ENCODE measurements at regions not wholly inside any gene's neighbourhood (a gene's known extent, or its start where the extent isn't known, plus 50 kb on each side); places are given as distances from the start of the nearest gene placed in this dataset.
A peak's percentile ranks its signal among the peaks of the same experiment; 100 is the strongest.

- H2BK5ac ChIP-seq (ENCODE audit: insufficient read length, low read length) = no peak overlapping the region
- H4K5ac ChIP-seq (ENCODE audit: insufficient read length, low read depth, low read length) = no peak overlapping the region
- no peak overlapping the region for H4K8ac ChIP-seq (replicated peaks; ENCODE audit: insufficient read length, low read depth, low read length)
- no peak for TF ChIP-seq CTCF (conservative IDR thresholded peaks at IDR 0.05)
- Mint-ChIP-seq H3K4me3 (no peak overlapping the region), H3K27ac (peak overlapping the region; percentile 27 to 100 (median 99); a peak in 6 of 7 replicates), H3K4me1 (peaks cover 32 to 36% of the 10 kb centered on the region in 2 experiments), H3K36me3 (ENCODE audit: insufficient read depth in 1 of 3, low read depth in 3 of 3) (peaks cover 9 to 34% (median 11%) of the 10 kb centered on the region in 3 experiments), H3K27me3 (ENCODE audit: low read depth) (no peaks in the 10 kb centered on the region), H3K9me3 (peaks cover 66 to 67% of the 10 kb centered on the region in 2 experiments)
- no CpG with 5 or more reads among the region's 1 CpG for WGBS (ENCODE audit: extremely low coverage, insufficient read length, low lambda C conversion rate)
- no peak overlapping the region for H3K9ac ChIP-seq (ENCODE audit: extremely low read depth, insufficient read length, low read length)
- H2BK20ac ChIP-seq (ENCODE audit: low read depth, low read length, poor library complexity, severe bottlenecking) = no peak overlapping the region
- no peaks in the 10 kb centered on the region for H3K27me3 ChIP-seq (ENCODE audit: insufficient read depth, low read length)
- no peak overlapping the region for H2BK120ac ChIP-seq (ENCODE audit: low read depth, low read length, poor library complexity, severe bottlenecking)
- H3K27ac ChIP-seq (ENCODE audit: insufficient read length, low read depth, low read length) = peak overlapping the region; percentile 99
- H3K9me3 ChIP-seq (ENCODE audit: control insufficient read depth, low read depth, low read length) = no peaks in the 10 kb centered on the region
- peak overlapping the region; percentile 12 for H3K4me2 ChIP-seq (ENCODE audit: insufficient read depth, insufficient read length, low read length)
- H3K56ac ChIP-seq (ENCODE audit: insufficient read length, low read depth, low read length) = no peak overlapping the region
- H3K4me1 ChIP-seq (ENCODE audit: insufficient read depth, low read length) = peaks cover 6% of the 10 kb centered on the region
- H3K18ac ChIP-seq (ENCODE audit: insufficient read length, low read depth, low read length) = no peak overlapping the region
- no peak overlapping the region for H3K14ac ChIP-seq (ENCODE audit: insufficient read depth, low read length)
- H3K23me2 ChIP-seq (ENCODE audit: insufficient read length, low read depth, low read length, poor library complexity, severe bottlenecking) = no peaks in the 10 kb centered on the region
- H2AFZ ChIP-seq (ENCODE audit: low read length) = no peak overlapping the region
- no peak overlapping the region for H4K91ac ChIP-seq (ENCODE audit: insufficient read length, low read depth, low read length)
- H2BK15ac ChIP-seq (ENCODE audit: low read depth, low read length) = no peak overlapping the region
- H2BK12ac ChIP-seq (ENCODE audit: insufficient read length, low read depth, low read length) = no peak overlapping the region
- H2AK5ac ChIP-seq (ENCODE audit: insufficient read length, low read length) = no peak overlapping the region
- H3K79me2 ChIP-seq (ENCODE audit: insufficient read depth, low read length) = no peaks in the 10 kb centered on the region
- no peak for DNase-seq
- no peaks in the 10 kb centered on the region for H3K79me1 ChIP-seq (ENCODE audit: insufficient read depth, low read depth, low read length, poor library complexity, severe bottlenecking)
- no peak overlapping the region for H3K4ac ChIP-seq (ENCODE audit: low read depth, low read length)
- H4K20me1 ChIP-seq (ENCODE audit: control insufficient read depth, insufficient read depth, insufficient read length) = no peaks in the 10 kb centered on the region
- H3T11ph ChIP-seq (ENCODE audit: low read length) = no peak overlapping the region
- H3K23ac ChIP-seq (ENCODE audit: insufficient read length, low read depth, low read length) = no peak overlapping the region
Measured at GRCh38 chrX:40854242-40854641, 118.9 kb upstream of the MED14 start.
